ENCODE measurements at regions not wholly inside any gene's neighbourhood (a gene's known extent, or its start where the extent isn't known, plus 50 kb on each side); places are given as distances from the start of the nearest gene placed in this dataset.

- H3K4me3 ChIP-seq (ENCODE audit: low read length) = no peak overlapping the region
- DNase-seq (ENCODE audit: low read depth, low spot score) = no peak
Measured at GRCh38 chr4:138964716-138965426, 50.7 kb upstream of the NOCT start.

- no peak for DNase-seq (ENCODE audit: low read depth, low spot score)
- H3K4me3 ChIP-seq (ENCODE audit: low read length) = no peak overlapping the region
Measured at GRCh38 chr4:138963412-138963811, 52.2 kb upstream of the NOCT start.

- DNase-seq (ENCODE audit: low read depth, low spot score) = no peak
Measured at GRCh38 chr4:138961664-138962063, 53.9 kb upstream of the NOCT start.

GRCh38 chr4:138961129-138961528 is 54.5 kb upstream of the NOCT start:
- DNase-seq (ENCODE audit: low read depth, low spot score) = no peak
- H3K4me3 ChIP-seq (ENCODE audit: low read length) = no peak overlapping the region

More at GRCh38 chr4:138961664-138962063, 53.9 kb upstream of the NOCT start:
- no peak overlapping the region for H3K4me3 ChIP-seq (ENCODE audit: low read length)

- H3K4me3 ChIP-seq (ENCODE audit: low read length) = no peak overlapping the region
- DNase-seq (ENCODE audit: low read depth, low spot score) = no peak
Measured at GRCh38 chr4:138960175-138960710, 55.3 kb upstream of the NOCT start.

GRCh38 chr4:138959097-138959815 is 56.3 kb upstream of the NOCT start:
- DNase-seq (ENCODE audit: low read depth, low spot score) = no peak
- no peak overlapping the region for H3K4me3 ChIP-seq (ENCODE audit: low read length)

GRCh38 chr4:138958519-138958918 is 57.1 kb upstream of the NOCT start:
- DNase-seq (ENCODE audit: low read depth, low spot score) = no peak
- no peak overlapping the region for H3K4me3 ChIP-seq (ENCODE audit: low read length)

- DNase-seq (ENCODE audit: low read depth, low spot score) = no peak
- no peak overlapping the region for H3K4me3 ChIP-seq (ENCODE audit: low read length)
Measured at GRCh38 chr4:138957302-138957701, 58.3 kb upstream of the NOCT start.

- no peak for DNase-seq (ENCODE audit: low read depth, low spot score)
- H3K4me3 ChIP-seq (ENCODE audit: low read length) = no peak overlapping the region
Measured at GRCh38 chr4:138954428-138954827, 61.2 kb upstream of the NOCT start.

GRCh38 chr4:138953961-138954371 is 61.6 kb upstream of the NOCT start:
- no peak overlapping the region for H3K4me3 ChIP-seq (ENCODE audit: low read length)
- no peak for DNase-seq (ENCODE audit: low read depth, low spot score)

GRCh38 chr4:138952411-138952810 is 63.2 kb upstream of the NOCT start:
- H3K4me3 ChIP-seq (ENCODE audit: low read length) = no peak overlapping the region
- no peak for DNase-seq (ENCODE audit: low read depth, low spot score)

GRCh38 chr4:138951764-138952163 is 63.8 kb upstream of the NOCT start:
- DNase-seq (ENCODE audit: low read depth, low spot score) = no peak

GRCh38 chr4:138949866-138950265 is 65.7 kb upstream of the NOCT start:
- no peak overlapping the region for H3K4me3 ChIP-seq (ENCODE audit: low read length)
- no peak for DNase-seq (ENCODE audit: low read depth, low spot score)

More at GRCh38 chr4:138951764-138952163, 63.8 kb upstream of the NOCT start:
- H3K4me3 ChIP-seq (ENCODE audit: low read length) = no peak overlapping the region

GRCh38 chr4:138948918-138949317 is 66.7 kb upstream of the NOCT start:
- DNase-seq (ENCODE audit: low read depth, low spot score) = no peak
- H3K4me3 ChIP-seq (ENCODE audit: low read length) = no peak overlapping the region

GRCh38 chr4:138946306-138946705 is 69.3 kb upstream of the NOCT start:
- no peak for DNase-seq (ENCODE audit: low read depth, low spot score)

GRCh38 chr4:138945840-138946239 is 69.7 kb upstream of the NOCT start:
- H3K4me3 ChIP-seq (ENCODE audit: low read length) = no peak overlapping the region
- no peak for DNase-seq (ENCODE audit: low read depth, low spot score)

More at GRCh38 chr4:138946306-138946705, 69.3 kb upstream of the NOCT start:
- no peak overlapping the region for H3K4me3 ChIP-seq (ENCODE audit: low read length)

- H3K4me3 ChIP-seq (ENCODE audit: low read length) = no peak overlapping the region
- DNase-seq (ENCODE audit: low read depth, low spot score) = no peak
Measured at GRCh38 chr4:138945401-138945800, 70.2 kb upstream of the NOCT start.

- H3K4me3 ChIP-seq (ENCODE audit: low read length) = no peak overlapping the region
- DNase-seq (ENCODE audit: low read depth, low spot score) = no peak
Measured at GRCh38 chr4:138943893-138944292, 71.7 kb upstream of the NOCT start.

- DNase-seq (ENCODE audit: low read depth, low spot score) = no peak
- no peak overlapping the region for H3K4me3 ChIP-seq (ENCODE audit: low read length)
Measured at GRCh38 chr4:138941037-138941436, 74.5 kb upstream of the NOCT start.

- DNase-seq (ENCODE audit: low read depth, low spot score) = no peak
- no peak overlapping the region for H3K4me3 ChIP-seq (ENCODE audit: low read length)
Measured at GRCh38 chr4:138939960-138940359, 75.6 kb upstream of the NOCT start.

GRCh38 chr4:138938366-138938690 is 77.3 kb upstream of the NOCT start:
- no peak overlapping the region for H3K4me3 ChIP-seq (ENCODE audit: low read length)
- DNase-seq (ENCODE audit: low read depth, low spot score) = peak; percentile 8

All from Jurkat, Clone E6-1 (cell line).